GM12891 (cell line): ENCODE measurements at regions not wholly inside any gene's neighbourhood (a gene's known extent, or its start where the extent isn't known, plus 50 kb on each side); places are given as distances from the start of the nearest gene placed in this dataset.
"Not testable (repeated sequence)": the region's sequence is repeated elsewhere in the genome, so short reads cannot be mapped to it uniquely, and the experiment has no call there.

ENCODE experiments used
- DNase-seq: peaks from one replicate; pipeline ENCODE4 v3.0.0; 2011; ENCODE audit warnings: low spot score; ENCODE audit not compliant: insufficient read length
- FAIRE-seq: peaks from 2 replicates; lab custom pipeline; 2011; peaks lifted over from hg19 to GRCh38; lab: Jason Lieb, UNC
- PAX5 ChIP-seq: IDR thresholded peaks from 2 replicates; pipeline ENCODE4 v1.6.1; 2011; ENCODE audit warnings: low read length, moderate library complexity, mild to moderate bottlenecking; ENCODE audit not compliant: insufficient read depth, severe bottlenecking
- POLR2A ChIP-seq: IDR thresholded peaks from 2 replicates; pipeline ENCODE4 v1.6.1; 2011; ENCODE audit warnings: low read depth, low read length, control low read depth
- POLR2AphosphoS5 ChIP-seq: IDR thresholded peaks from 2 replicates; pipeline ENCODE4 v1.6.1; 2011; ENCODE audit warnings: low read depth, low read length, control low read depth
- POU2F2 ChIP-seq: IDR thresholded peaks from 2 replicates; pipeline ENCODE4 v1.6.1; 2011; ENCODE audit warnings: low read depth, mild to moderate bottlenecking, control low read depth, low read length, moderate library complexity
- SPI1 ChIP-seq: IDR thresholded peaks from 2 replicates; pipeline ENCODE4 v1.6.1; 2011; ENCODE audit warnings: low read depth, low read length, control low read depth
- TAF1 ChIP-seq: IDR thresholded peaks from 2 replicates; pipeline ENCODE4 v1.6.1; 2011; ENCODE audit warnings: low read depth, low read length, control low read depth

GRCh38 chr3:20652231-20652986 is 466.4 kb upstream of the SGO1 start:
- DNase-seq = no peak
- no peak for FAIRE-seq
- TF ChIP-seq SPI1 (no peak), POLR2A (no peak), POLR2AphosphoS5 (no peak), PAX5 (no peak), TAF1 (no peak), POU2F2 (no peak)

GRCh38 chr3:20648921-20649381 is 462.9 kb upstream of the SGO1 start:
- TF ChIP-seq POLR2A = no peak
- no peak for TF ChIP-seq TAF1
- no peak for TF ChIP-seq POU2F2
- no peak for TF ChIP-seq PAX5
- no peak for TF ChIP-seq POLR2AphosphoS5
- TF ChIP-seq SPI1 = no peak
- FAIRE-seq (no peak), DNase-seq (no peak)

GRCh38 chr3:20648294-20648693 is 462.3 kb upstream of the SGO1 start:
- no peak for DNase-seq
- TF ChIP-seq POLR2AphosphoS5 (no peak), PAX5 (no peak), POU2F2 (no peak), SPI1 (no peak), TAF1 (no peak), POLR2A (no peak)
- FAIRE-seq = no peak

GRCh38 chr3:20646425-20646824 is 460.4 kb upstream of the SGO1 start:
- TF ChIP-seq TAF1 (no peak), SPI1 (no peak)
- FAIRE-seq (no peak), DNase-seq (no peak)

GRCh38 chr3:20645340-20645739 is 459.3 kb upstream of the SGO1 start:
- DNase-seq = no peak
- TF ChIP-seq POLR2A (no peak), POU2F2 (no peak)
- no peak for FAIRE-seq

- FAIRE-seq = no peak
- DNase-seq = no peak
- TF ChIP-seq POU2F2 = no peak
- TF ChIP-seq TAF1 = no peak
- no peak for TF ChIP-seq SPI1
- no peak for TF ChIP-seq POLR2A
- no peak for TF ChIP-seq POLR2AphosphoS5
- TF ChIP-seq PAX5 = no peak
Observed at GRCh38 chr3:20637729-20638128, 451.7 kb upstream of the SGO1 start.

GRCh38 chr3:20622304-20622703 is 436.3 kb upstream of the SGO1 start:
- FAIRE-seq (no peak), DNase-seq (no peak)
- TF ChIP-seq TAF1 (no peak), PAX5 (no peak), POLR2A (no peak), POLR2AphosphoS5 (no peak), SPI1 (no peak), POU2F2 (no peak)

GRCh38 chr3:20618621-20619020 is 432.6 kb upstream of the SGO1 start:
- not testable (repeated sequence) for FAIRE-seq, DNase-seq

- not testable (repeated sequence) for DNase-seq, FAIRE-seq
Observed at GRCh38 chr3:20618181-20618580, 432.2 kb upstream of the SGO1 start.

- not testable (repeated sequence) for DNase-seq, FAIRE-seq
Observed at GRCh38 chr3:20615982-20616381, 430.0 kb upstream of the SGO1 start.

GRCh38 chr3:20608054-20608738 is 422.2 kb upstream of the SGO1 start:
- DNase-seq (no peak), FAIRE-seq (no peak)
- TF ChIP-seq POLR2AphosphoS5 = no peak
- TF ChIP-seq SPI1 = no peak
- no peak for TF ChIP-seq PAX5
- no peak for TF ChIP-seq TAF1
- no peak for TF ChIP-seq POU2F2
- TF ChIP-seq POLR2A = no peak
